ENCODE measurements at regions not wholly inside any gene's neighbourhood (a gene's known extent, or its start where the extent isn't known, plus 50 kb on each side); places are given as distances from the start of the nearest gene placed in this dataset.

DNA sequence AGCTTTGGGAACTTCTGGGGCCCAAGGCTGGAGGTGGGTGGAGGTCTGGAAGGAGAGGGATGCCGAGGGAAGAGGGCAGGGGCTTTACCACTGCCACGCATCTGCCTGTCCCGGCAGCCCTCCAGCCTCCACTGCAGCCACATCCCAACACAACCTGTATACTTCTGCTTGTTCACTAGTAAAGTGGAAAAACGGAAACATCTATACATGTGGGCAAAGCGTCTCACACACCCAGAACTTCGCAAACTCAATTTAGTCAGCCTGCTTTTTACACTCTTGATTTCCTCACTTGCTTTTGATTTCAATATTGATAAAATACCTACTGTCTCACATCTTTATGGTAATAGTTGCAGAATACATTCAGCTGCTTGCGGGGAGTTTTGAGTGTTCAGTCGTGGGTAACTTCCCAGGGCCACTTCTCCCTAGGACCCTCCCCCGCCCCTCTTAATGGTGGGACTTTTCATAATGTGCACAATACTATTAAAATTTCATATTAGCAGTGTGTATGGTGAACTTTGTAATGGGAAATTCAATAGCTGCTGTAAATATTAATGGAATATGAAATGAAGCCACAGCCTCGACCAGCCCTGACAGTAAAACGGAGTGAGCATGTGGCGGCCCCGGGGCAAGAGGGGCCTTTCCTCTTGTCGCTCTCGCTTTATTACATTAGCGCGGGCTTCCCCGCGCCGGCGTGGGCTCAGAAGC is 85.2 kb downstream of the NR2F2 start:
- no peak for DNase-seq (ENCODE audit: low read depth, low spot score)

DNA sequence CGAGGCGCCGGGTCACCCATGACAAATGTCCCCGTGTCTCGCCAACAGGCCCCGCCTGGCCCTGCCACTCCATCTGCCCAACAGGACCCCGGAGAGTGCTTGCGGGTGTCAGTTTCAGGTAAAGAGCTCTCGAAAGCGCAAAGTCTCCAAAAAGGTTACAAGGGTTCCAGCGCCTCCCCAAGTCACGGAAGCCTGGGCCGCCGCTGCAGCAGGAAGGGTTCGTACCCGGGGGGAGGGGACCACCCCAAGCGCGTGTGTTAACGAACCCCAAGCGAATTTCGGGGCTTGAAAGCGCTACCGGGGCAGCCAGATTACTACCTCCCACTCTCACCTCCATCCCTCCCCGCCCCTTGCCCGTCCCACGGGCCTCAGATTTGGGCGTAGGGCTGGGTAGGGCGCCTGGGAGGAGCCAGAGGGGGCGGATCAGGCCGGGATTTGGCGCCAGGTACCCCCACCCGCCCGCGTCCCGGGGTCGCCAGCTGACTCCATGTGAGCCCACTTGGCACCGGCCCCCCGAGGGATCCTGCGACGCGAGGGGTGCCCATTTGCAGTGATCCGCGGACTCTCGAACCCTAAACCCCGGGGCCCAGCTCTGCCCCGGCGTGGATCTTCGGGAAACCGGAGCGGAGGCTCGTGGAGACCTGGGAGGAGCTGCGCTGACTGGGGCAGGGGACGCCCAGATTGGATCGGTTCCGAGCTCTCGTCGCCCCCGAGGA is 85.9 kb downstream of the NR2F2 start:
- DNase-seq (ENCODE audit: low read depth, low spot score): no peak

DNA sequence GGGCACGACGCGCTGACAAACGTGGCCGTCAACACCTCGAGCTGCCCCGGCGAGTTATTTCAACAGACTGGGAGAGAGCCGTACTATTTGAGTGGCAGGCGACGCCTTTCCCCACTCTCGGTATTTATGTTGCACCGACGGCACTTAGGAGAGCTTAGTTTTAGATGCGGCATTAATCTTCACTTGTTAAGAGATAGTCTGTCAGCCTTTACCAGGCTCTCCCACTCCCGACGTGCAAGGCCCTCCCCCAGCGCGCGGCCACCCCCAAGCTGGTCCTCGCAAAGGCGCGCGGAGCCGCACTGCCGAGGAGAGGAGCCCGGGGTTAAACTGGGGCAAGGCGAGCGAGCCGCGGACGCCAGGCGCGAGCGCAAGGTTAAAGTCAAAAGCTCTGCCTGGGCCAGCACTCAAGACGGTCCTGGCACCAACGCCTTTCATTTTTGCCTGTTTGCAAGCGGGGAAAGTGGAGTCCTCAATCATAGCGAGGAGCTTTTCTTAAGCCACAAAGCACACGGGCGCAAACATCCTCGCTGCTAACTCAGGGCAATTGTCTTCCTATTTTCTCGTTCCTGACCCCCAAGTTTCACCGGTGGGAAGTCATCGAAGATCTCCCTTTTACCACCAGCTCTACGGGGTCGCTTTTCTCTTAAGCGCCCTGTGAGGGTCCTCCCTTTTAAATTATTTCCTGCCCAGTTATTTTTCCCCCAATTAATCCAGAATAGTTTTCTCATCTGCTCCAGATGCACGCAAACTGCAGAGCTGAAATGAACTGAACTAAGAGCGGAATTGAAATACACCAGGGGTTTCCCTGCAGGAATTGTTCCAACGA is 86.6 kb downstream of the NR2F2 start:
- DNase-seq (ENCODE audit: low read depth, low spot score): no peak

DNA sequence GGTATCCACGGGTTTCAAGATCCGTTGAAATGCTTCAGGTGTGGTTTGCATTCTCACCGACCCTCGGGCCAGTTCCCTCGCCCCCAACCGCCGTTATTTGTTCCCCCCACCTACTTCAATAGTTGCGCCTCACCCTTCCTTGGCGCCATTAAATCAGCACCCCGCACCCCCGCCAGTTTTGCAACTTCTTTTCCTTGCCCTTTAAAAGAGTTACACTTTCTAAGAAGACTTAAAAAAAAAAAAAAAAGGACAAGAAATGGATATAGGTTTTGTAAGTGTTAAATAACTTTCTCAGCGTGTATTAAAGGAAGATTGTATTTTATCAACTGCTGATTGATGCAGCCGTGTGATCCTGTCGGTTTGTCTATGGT is 87.2 kb downstream of the NR2F2 start:
- no peak for DNase-seq (ENCODE audit: low read depth, low spot score)

DNA sequence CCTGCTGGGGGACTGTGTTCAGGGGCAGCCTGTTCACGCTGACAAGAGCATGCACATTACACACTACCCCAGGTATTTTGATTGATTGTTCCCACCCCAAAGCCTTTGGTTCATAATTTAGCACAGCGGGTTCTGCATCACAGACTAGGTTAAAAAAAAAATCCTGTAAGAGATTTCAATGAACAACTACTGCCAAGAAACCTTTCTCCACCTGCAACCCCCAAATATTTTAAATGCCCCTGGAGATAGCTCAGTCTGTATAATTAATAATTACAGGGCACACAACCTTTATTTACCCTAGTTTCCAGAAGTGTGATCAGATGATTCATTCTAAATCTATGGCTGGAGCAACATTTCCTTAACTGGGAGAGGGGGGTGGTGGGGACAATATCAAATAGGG is 87.6 kb downstream of the NR2F2 start:
- DNase-seq (ENCODE audit: low read depth, low spot score): no peak

DNA sequence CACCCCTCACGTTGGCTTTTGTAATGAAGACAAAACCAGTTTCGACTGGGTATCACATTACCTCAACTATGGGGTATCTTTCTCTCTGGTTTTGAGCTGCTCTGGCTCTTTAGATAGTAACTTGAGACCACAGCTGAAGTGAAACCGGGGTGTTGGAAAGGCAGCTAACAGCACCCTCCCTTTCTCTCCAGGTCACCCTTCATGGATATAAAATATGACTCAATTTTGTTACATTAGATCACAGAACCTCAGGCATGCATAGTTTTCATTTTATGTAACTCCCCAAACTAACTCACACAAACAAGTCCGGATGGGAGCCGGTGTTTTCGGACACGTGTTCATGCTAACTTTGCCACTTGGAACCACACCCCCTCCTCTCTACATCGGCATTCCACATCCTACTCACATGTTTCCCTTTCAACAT is 90.7 kb downstream of the NR2F2 start:
- DNase-seq (ENCODE audit: low read depth, low spot score): no peak

DNA sequence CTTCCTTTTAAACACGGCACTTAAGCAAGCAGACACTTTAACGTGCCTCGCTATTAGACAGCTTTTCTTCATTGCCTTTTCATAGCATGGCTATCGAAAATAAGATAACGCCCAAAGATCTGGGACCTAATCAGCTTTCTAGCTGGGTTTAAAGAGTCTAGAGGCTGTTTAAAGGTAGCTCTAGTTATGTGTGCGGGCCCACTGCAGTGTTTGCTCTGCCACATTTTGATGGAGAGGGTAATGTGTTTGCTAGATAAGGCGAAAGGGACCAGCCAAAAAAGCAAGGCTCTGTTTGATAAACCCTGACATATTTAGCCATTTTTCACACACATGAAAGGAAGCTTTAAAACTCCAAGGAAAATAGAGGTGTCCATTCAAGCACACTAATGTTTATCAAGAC is 91.6 kb downstream of the NR2F2 start:
- DNase-seq (ENCODE audit: low read depth, low spot score): no peak

DNA sequence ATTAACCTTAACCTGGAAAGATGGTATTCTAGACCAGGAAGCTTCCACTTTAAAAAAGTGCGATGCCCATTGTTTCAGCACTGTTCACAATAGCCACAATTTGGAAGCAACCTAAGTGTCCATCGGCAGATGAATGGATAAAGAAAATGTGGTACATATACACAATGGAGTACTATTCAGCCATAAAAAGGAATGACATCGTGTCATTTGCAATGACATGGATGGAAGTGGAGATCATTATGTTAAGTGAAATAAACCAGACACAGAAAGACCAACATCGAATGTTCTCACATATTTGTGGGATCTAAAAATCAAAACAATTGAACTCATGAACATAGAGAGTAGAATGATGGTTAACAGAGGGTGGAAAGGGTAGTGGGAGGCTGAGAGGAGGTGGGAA is 94.2 kb downstream of the NR2F2 start:
- no peak for DNase-seq (ENCODE audit: low read depth, low spot score)

DNA sequence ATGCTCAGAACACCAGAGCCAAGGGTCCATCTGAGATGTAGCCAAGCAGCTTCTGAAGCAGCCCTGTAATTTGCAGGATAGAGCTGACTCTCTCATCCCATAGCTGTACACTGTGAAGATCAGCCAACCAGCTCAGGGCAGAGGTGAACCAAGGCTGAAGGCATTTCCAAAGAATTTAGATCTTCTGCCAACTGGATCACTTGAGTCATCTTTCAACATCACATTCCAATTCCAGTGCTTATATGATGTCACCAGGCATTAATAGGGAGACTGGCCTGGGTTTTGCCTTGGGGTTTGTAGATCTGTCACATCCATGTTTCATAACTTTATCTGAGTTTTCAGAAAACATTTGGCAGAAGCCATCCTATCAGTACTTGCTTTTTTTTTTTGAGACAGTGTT is 98.2 kb downstream of the NR2F2 start:
- no peak for DNase-seq (ENCODE audit: low read depth, low spot score)

DNA sequence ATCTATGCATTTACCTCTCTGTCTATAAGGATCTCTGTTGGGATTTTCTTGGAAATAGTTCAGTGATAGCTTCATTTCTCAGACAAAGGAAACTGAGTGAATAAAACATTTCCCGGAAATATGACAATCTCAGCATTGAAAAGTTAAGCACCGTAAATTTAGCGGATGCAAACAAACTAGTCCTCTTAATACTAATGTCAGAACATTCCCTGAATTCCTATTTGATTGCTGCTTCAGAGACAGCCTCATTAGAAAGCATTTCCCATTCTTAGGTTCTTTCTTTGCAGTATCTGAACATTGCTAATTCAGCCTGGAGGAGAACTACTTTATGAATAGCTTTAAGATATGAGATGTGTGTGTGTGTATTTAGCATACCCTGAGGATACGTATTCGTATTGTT is 101.3 kb downstream of the NR2F2 start:
- no peak for DNase-seq (ENCODE audit: low read depth, low spot score)

DNA sequence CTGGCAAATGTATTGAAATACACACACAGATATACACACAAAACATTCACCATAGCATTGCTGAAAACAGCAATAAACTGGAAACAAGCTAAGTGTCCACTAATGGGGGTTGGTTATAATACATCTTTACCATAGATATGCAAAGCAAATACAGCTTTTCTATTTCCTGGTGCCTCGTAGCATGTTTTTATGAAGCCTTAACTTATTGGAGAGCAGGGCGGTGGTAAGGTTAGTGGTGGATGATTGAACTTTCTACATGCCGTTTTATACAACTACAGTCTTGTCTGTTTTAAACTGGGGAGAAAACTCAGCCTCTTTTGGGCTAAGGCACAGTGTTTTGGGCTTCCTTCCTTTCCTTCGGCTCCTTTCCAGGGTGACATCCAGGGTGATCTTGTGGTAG is 104.5 kb downstream of the NR2F2 start:
- DNase-seq (ENCODE audit: low read depth, low spot score): no peak

DNA sequence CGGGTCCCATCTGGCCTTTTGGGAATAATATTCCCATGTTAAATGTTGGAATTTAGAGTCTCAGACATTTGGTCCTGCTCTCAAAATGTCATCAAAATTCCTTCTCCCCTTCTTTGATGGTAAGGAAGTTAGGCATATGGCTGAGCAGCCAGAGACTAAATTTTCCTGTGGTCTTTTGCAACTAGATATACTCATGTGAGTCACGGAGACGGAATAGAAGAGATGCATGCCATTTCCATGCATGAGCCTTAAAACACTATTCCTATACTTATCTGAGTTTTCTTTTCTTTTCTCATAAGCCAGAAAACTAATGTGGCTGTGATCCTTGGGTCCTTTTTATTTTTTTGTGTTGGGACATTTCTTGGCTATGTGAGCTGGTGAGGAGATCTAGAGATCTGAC is 105.3 kb downstream of the NR2F2 start:
- DNase-seq (ENCODE audit: low read depth, low spot score): no peak

DNA sequence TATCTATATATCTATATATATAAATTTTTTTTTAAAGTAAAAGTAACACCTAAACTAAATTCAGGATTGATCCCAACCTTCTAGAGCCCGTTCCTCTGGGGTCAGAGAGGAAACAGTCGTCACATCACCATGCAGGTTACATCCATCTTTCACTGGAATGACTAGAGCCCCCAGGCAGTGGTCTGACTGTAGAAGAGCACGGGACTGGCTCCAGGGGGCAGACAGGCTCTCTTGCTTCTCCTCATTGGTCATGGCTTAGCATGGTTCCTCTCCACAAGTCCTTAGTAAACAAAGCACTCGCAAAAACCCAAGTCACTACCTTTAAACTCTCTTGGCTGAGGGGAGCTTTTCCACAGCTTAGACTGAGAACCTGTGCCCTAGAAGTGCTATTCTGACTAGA is 110.5 kb downstream of the NR2F2 start:
- no peak for DNase-seq (ENCODE audit: low read depth, low spot score)

DNA sequence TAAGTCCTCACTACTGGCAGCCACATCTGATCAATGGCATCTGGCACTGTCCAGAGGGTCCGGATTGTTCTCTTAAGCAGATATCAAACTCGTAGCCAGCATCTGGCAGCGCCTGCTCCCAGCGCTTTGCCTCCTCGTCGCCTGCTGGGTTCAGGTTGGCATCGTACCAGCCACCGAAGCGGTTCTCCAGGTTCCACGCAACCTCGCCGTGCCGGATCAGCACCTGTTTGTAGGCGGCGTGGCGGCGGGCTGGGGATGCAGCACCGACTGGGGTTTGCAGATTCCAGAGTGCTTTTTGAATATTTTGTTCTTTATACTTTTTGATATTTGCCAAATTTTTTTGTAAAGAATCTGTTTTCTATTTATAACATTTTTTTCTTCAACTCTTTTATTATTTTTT is 111.6 kb downstream of the NR2F2 start:
- DNase-seq (ENCODE audit: low read depth, low spot score): no peak

DNA sequence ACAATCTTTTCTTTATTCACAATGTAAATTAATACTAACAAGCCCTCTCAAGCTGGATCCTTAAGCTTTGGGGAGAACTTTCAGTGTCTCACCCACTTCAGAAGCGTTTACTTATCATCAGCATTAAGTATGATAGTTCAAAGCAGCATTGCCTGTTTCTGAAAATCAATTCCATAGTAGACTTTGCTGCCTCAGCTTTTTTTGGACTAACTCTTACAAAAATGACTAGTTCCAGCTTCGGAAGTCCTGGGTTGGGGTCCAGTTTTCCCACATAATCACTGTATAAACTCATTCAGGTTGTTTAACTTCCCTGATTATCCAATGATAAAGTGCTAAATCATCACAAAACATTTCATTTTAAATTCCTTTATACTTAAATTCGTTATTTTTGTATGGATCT is 114.4 kb downstream of the NR2F2 start:
- no peak for DNase-seq (ENCODE audit: low read depth, low spot score)

DNA sequence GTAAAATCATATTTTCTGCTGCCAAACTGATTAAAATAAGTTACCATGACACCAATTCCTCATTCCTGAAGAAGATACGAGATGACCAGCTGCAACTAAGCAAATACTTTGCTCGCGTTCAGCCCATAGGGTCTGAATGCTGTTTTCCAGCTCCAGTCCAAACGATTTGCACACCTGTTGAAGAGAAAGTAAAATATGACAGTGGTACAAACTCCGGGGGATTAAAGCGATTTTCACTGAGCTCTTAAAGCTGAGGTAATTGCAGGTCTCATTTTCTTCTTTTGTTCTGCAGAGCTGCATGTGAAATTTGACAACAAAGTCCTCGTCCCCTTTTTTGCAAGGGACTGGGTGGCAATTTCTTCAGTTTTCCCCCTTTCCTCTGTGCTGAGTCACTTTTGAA is 118.4 kb downstream of the NR2F2 start:
- no peak for DNase-seq (ENCODE audit: low read depth, low spot score)

DNA sequence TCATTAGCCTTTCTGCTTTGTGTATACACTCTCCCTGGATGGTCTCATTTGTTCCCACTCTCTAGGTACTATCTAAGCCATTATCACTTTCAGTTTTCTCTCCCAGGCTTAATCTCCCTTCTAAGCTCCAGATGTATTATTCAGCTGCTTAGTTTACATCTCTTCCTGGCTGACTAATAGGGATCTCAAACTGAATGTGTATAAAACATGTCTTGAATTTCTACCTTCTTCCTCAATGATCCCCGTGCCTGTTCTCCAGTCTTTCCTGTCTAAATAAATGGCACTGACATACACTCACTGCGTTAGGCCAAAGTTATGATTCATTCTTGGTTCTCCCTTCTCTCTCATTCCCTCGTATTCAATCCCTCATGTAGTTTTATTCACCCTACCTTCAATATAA is 127.3 kb downstream of the NR2F2 start:
- DNase-seq (ENCODE audit: low read depth, low spot score): no peak

DNA sequence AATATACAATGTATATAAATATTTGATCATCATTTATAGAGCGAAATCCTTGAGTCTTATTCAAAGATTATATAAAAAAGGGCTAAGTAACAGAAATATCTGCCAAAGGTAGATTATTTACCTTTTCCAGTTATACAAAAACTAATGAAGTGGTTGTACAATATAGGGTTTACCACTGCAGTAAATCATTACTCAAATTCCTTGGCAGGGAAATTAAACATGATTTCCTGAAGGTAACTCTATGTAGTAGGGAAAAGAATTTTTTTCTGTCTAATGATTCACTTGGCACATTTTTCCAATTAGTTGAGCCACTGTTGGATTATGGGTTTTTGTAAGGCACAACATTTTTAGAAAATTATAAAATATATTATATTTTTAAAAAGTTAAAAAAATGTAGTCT is 129.6 kb downstream of the NR2F2 start:
- no peak for DNase-seq (ENCODE audit: low read depth, low spot score)

DNA sequence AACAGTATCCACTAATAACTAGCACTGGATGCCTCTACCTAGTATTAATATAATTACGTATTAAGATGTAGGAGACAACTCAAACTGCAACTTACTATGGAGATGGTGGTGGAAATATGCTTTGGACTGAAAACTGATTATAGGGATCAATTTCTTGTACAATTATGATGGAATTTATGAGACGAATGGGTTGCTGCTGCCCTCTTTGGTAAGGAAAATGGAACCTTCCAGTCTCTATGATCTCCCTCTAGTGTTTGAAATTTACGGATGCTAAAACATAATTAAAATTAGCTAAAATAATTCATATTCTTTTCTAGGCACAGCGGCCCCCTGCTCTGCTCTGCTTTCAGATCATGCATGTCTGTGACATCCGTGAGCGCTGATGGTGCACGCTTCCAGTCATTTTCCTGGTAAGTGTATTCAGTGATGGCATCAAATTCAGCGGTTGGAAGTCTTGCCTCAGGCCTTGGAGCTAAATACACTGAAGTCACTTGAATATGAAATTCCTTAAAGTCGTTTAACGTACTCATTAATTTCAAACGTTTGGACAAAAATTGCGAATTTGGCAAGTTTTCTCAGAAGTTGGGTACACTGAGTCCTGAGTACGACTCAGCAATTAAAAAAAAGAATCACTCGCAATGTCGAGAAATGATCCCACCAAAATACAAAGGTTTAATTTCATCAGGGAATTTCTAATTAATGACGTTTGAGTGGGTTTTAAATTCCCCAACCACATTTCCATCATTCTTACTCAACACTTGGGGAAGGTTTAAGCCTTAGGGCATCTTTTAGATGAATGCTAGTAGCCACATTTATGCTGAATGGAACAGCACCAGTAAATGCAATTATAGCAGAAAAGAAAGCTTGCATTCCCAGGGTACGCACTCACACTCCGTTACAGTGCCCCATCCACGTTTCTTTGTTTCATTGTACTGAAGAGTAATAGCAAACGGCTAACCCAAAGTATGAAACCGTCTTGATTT is 132.6 kb downstream of the NR2F2 start:
- no peak for DNase-seq (ENCODE audit: low read depth, low spot score)

DNA sequence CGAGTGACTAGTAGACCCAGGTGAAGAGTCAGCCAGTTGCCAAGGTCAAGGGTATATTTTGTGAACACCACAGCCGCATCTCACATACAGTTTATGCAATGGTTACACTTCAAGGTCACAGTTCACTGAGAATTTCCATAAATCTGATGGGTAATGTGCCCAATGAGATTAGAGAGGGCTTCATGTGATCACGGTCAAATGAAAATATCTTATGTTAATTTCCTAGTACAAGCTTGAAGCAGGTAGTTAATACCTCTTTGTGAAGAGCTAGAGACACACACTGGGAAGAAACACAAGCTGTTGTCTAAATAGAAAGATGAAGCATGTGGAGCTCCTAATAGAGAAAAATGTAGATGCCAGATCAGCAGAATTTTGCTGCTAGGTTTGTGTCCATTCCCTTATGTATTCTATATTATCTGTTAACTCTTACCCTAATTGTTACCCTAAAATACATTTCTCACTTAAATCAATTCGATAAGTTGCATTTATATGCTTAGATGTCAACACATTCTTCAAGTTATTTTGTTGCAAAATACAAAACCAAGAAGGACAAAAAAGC is 136.0 kb downstream of the NR2F2 start:
- DNase-seq (ENCODE audit: low read depth, low spot score): no peak

DNA sequence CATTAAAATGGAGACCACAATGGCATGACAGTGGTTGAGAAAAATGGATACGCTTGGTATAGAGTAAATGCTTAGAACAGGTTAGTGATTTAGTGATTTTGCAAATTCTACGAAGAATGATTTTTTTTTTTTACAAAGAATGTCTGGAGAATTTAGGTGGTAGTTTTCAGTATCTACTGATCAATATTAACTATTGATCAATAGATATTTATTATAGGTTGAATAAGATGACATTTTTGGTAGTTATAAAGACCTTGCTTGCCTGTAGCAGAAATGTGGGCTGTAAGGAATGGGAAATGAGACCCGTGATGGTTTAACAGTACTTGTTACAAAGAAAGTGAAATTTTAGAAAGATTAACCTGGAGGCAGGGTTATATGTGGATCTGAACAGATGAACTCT is 137.5 kb downstream of the NR2F2 start:
- DNase-seq (ENCODE audit: low read depth, low spot score): no peak
